H1 (cell line): ENCODE measurements at regions not wholly inside any gene's neighbourhood (a gene's known extent, or its start where the extent isn't known, plus 50 kb on each side); places are given as distances from the start of the nearest gene placed in this dataset.

Source experiments
- CTCF ChIA-PET: fragments of 300-600 bp; sonication (Branson Sonifier 250); formaldehyde crosslinking; loops from one replicate; lab custom pipeline; 2021; ENCODE audit not compliant: partially characterized antibody; lab: Charles Lee
- POLR2A ChIA-PET: fragments of 300-600 bp; sonication (Branson Sonifier 250); formaldehyde crosslinking; loops from one replicate; lab custom pipeline; 2021; ENCODE audit warnings: inconsistent platforms; ENCODE audit not compliant: partially characterized antibody; lab: Charles Lee
- DNase-seq, 2 experiments: peaks; one replicate each; pipeline versions ENCODE4 v3.0.0 to v3.0.0-alpha.2; 2010 to 2022; ENCODE audit warnings: low spot score in 2 of 2, low read depth in 1 of 2, mixed read lengths in 1 of 2
- FAIRE-seq: peaks from 2 replicates; lab custom pipeline; 2011; peaks lifted over from hg19 to GRCh38; lab: Jason Lieb, UNC
- H2AFZ ChIP-seq: 2 replicates; pipeline ENCODE4 v1.8.1; 2012; ENCODE audit warnings: low read length, inconsistent platforms
- H2AK5ac ChIP-seq: 2 replicates; pipeline ENCODE4 v1.6.1; 2013; ENCODE audit warnings: low read depth, low read length
- H2BK120ac ChIP-seq: replicated peaks from 2 replicates; pipeline ENCODE3; 2013; ENCODE audit warnings: low read depth, low read length, inconsistent platforms
- H2BK12ac ChIP-seq: 2 replicates; pipeline ENCODE4 v1.6.1; 2013; ENCODE audit warnings: low read depth, low read length
- H2BK15ac ChIP-seq: 2 replicates; pipeline ENCODE4 v1.6.1; 2013; ENCODE audit warnings: low read length
- H2BK20ac ChIP-seq: 2 replicates; pipeline ENCODE4 v1.6.1; 2013; ENCODE audit warnings: low read length
- H2BK5ac ChIP-seq: 2 replicates; pipeline ENCODE4 v1.6.1; 2013; ENCODE audit warnings: low read depth, low read length
- H3K14ac ChIP-seq: 2 replicates; pipeline ENCODE4 v1.6.1; 2013; ENCODE audit warnings: inconsistent platforms; ENCODE audit not compliant: insufficient read length
- H3K18ac ChIP-seq: 2 replicates; pipeline ENCODE4 v1.6.1; 2013; ENCODE audit warnings: low read length; ENCODE audit errors: extremely low read depth
- H3K23ac ChIP-seq: 2 replicates; pipeline ENCODE4 v1.6.1; 2013; ENCODE audit warnings: inconsistent platforms; ENCODE audit not compliant: insufficient read length
- H3K23me2 ChIP-seq: 2 replicates; pipeline ENCODE4 v1.6.1; 2013; ENCODE audit warnings: low read depth, low read length
- H3K27ac ChIP-seq: 2 replicates; pipeline ENCODE4 v1.6.1; 2011; ENCODE audit warnings: low read depth, low read length, inconsistent platforms
- H3K27me3 ChIP-seq, 4 experiments: replicated peaks in 1 of 4; 1 replicate in 1 of 4; 2 replicates in 3 of 4; pipeline versions ENCODE4 v1.6.1 to v1.8.1; 2011 to 2013; ENCODE audit warnings: low read length in 3 of 4, mild to moderate bottlenecking in 3 of 4, inconsistent platforms in 2 of 4, mixed read lengths in 2 of 4, moderate library complexity in 1 of 4; ENCODE audit not compliant: control insufficient read depth in 3 of 4, insufficient read depth in 3 of 4; ENCODE audit errors: extremely low read depth in 1 of 4
- H3K36me3 ChIP-seq, 4 experiments: 2 replicates each; pipeline versions ENCODE4 v1.6.1 to v1.8.1; 2011 to 2013; ENCODE audit warnings: mild to moderate bottlenecking in 4 of 4, low read length in 3 of 4, moderate library complexity in 2 of 4, control low read depth in 1 of 4, inconsistent platforms in 1 of 4; ENCODE audit not compliant: insufficient read depth in 4 of 4, control insufficient read depth in 2 of 4
- H3K4ac ChIP-seq: replicated peaks from 2 replicates; pipeline ENCODE3; 2013; ENCODE audit warnings: low read length, low read depth, mixed read lengths, inconsistent platforms; ENCODE audit not compliant: insufficient read length
- H3K4me1 ChIP-seq, 4 experiments: replicated peaks in 1 of 4; 1 replicate in 1 of 4; 2 replicates in 3 of 4; pipeline versions ENCODE4 v1.6.1 to v1.8.1; 2011 to 2013; ENCODE audit warnings: low read length in 3 of 4, inconsistent platforms in 2 of 4, mixed read lengths in 1 of 4; ENCODE audit not compliant: insufficient read depth in 4 of 4, control insufficient read depth in 3 of 4
- H3K4me2 ChIP-seq, 2 experiments: 2 replicates each; pipeline versions ENCODE4 v1.6.1 to v1.8.1; 2011 to 2013; ENCODE audit warnings: low read depth in 2 of 2, low read length in 2 of 2, control low read depth in 1 of 2, inconsistent platforms in 1 of 2, mild to moderate bottlenecking in 1 of 2; ENCODE audit not compliant: insufficient read depth in 1 of 2
- H3K4me3 ChIP-seq, 4 experiments: fragments of 200-600, 300-600 bp in 1 of 4; sonication (generic), shearing (Covaris generic), sonication (Bioruptor Twin) in 1 of 4; 2 replicates each; pipeline versions ENCODE4 v1.5.1 to v1.8.1; 2011 to 2016; ENCODE audit warnings: low read length in 4 of 4, low read depth in 3 of 4, control low read depth in 2 of 4, inconsistent platforms in 2 of 4, mild to moderate bottlenecking in 2 of 4, mixed read lengths in 1 of 4, moderate library complexity in 1 of 4; ENCODE audit not compliant: insufficient read depth in 2 of 4; ENCODE audit errors: extremely low read depth in 1 of 4
- H3K56ac ChIP-seq: replicated peaks from 2 replicates; pipeline ENCODE3; 2013; ENCODE audit warnings: low read depth, mild to moderate bottlenecking, mixed read lengths, low read length, inconsistent platforms; ENCODE audit not compliant: insufficient read length
- H3K79me1 ChIP-seq: 2 replicates; pipeline ENCODE4 v1.6.1; 2013; ENCODE audit warnings: low read depth, low read length, control low read depth
- H3K79me2 ChIP-seq, 2 experiments: 2 replicates each; pipeline versions ENCODE4 v1.6.1 to v1.8.1; 2012 to 2013; ENCODE audit warnings: low read length in 2 of 2, mild to moderate bottlenecking in 2 of 2, inconsistent platforms in 1 of 2; ENCODE audit not compliant: insufficient read depth in 2 of 2, control insufficient read depth in 1 of 2
- H3K9ac ChIP-seq, 4 experiments: replicated peaks in 1 of 4; 1 replicate in 1 of 4; 2 replicates in 3 of 4; pipeline versions ENCODE4 v1.6.1 to v1.8.1; 2011 to 2013; ENCODE audit warnings: low read depth in 3 of 4, low read length in 3 of 4, control low read depth in 2 of 4, mild to moderate bottlenecking in 2 of 4, moderate library complexity in 2 of 4, inconsistent platforms in 1 of 4; ENCODE audit errors: extremely low read depth in 1 of 4
- H3K9me3 ChIP-seq, 2 experiments: 2 replicates each; pipeline versions ENCODE4 v1.6.1 to v1.8.1; 2012 to 2013; ENCODE audit warnings: mild to moderate bottlenecking in 2 of 2, moderate library complexity in 2 of 2, control low read depth in 1 of 2, inconsistent platforms in 1 of 2, low read depth in 1 of 2, low read length in 1 of 2, mixed read lengths in 1 of 2; ENCODE audit not compliant: insufficient read depth in 2 of 2
- H4K20me1 ChIP-seq, 2 experiments: replicated peaks in 1 of 2; 2 replicates each; pipeline versions ENCODE3 to v1.8.1; 2011 to 2013; ENCODE audit warnings: inconsistent platforms in 2 of 2, low read length in 2 of 2, mild to moderate bottlenecking in 1 of 2; ENCODE audit not compliant: insufficient read depth in 2 of 2, control insufficient read depth in 1 of 2
- H4K5ac ChIP-seq: 2 replicates; pipeline ENCODE4 v1.6.1; 2013; ENCODE audit warnings: low read length, low read depth, mixed read lengths, inconsistent platforms; ENCODE audit not compliant: insufficient read length
- H4K8ac ChIP-seq: 2 replicates; pipeline ENCODE4 v1.8.0; 2013; ENCODE audit warnings: mild to moderate bottlenecking, moderate library complexity, low read length, inconsistent platforms; ENCODE audit not compliant: insufficient read depth; ENCODE audit errors: extremely low read depth
- H4K91ac ChIP-seq: replicated peaks from 2 replicates; pipeline ENCODE3; 2013; ENCODE audit warnings: low read length, mixed read lengths, inconsistent platforms; ENCODE audit not compliant: insufficient read length
- GTF2F1 ChIP-seq: IDR thresholded peaks from 2 replicates; pipeline ENCODE4 v1.6.1; 2012; ENCODE audit warnings: low read depth, low read length, improper control_type of control experiment, borderline replicate concordance
- NRF1 ChIP-seq: IDR thresholded peaks from 2 replicates; pipeline ENCODE4 v1.6.1; 2011; ENCODE audit warnings: mild to moderate bottlenecking, low read depth, low read length, improper control_type of control experiment
- SP2 ChIP-seq: IDR thresholded peaks from 2 replicates; pipeline ENCODE4 v1.6.1; 2012; ENCODE audit warnings: mild to moderate bottlenecking, low read length, inconsistent platforms
- SUZ12 ChIP-seq: fragments of 200-600 bp; sonication (generic); IDR thresholded peaks from 2 replicates; pipeline ENCODE4 v1.6.1; 2012; ENCODE audit warnings: mild to moderate bottlenecking, inconsistent platforms, low read length, moderate library complexity, mixed read lengths
- WGBS, 2 experiments: shearing (Covaris generic) in 1 of 2; methylation state at CpG; one replicate each; pipeline versions ENCODE4 v1.1.6 to v1.1.7; 2013 to 2015; ENCODE audit warnings: low lambda C conversion rate in 2 of 2, mixed read lengths in 2 of 2, inconsistent platforms in 1 of 2, low coverage in 1 of 2, missing lambda C conversion rate in 1 of 2; ENCODE audit not compliant: insufficient replicate concordance in 2 of 2, insufficient coverage in 1 of 2, insufficient read length in 1 of 2; ENCODE audit errors: extremely low coverage in 1 of 2, missing lambda C conversion rate in 1 of 2; 5-methylcytosine and 5-hydroxymethylcytosine counted together
- TF ChIP-seq, protein P1 (sequence below): IDR thresholded peaks from 2 replicates; pipeline ENCODE4 v1.6.1; 2011; ENCODE audit warnings: low read depth, mild to moderate bottlenecking, low read length; ENCODE audit not compliant: insufficient read depth

DNA sequence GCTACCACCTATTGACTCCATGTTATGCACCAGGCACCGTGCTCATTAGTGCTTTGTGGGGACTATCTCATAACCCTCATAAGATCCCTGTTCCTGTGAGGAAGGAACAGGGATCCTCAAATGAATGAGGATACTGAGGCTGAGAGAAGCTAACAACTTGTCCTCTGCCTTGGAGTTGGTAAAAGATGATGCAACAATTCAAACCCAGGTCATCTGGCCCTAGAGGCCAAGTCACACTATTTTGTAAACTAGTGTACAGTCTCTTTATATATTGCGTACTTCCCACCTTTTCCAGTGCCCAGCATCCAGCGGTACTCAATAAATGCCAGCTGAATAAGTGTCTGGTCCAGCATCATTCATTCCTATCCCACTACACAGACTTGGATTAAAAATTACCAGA, 92.6 kb downstream of the RCN1 start:
- Histone ChIP-seq H2BK5ac (no peak overlapping the region), H2BK15ac (no peak overlapping the region), H3K79me1 (no peaks in the 10 kb centered on the region), H3K9me3 (no peaks in the 10 kb centered on the region), H2BK120ac (no peak overlapping the region), H3K27ac (no peak overlapping the region), H4K8ac (no peak overlapping the region), H3K14ac (no peak overlapping the region), H2AK5ac (no peak overlapping the region), H3K4me3 (no peak overlapping the region), H2AFZ (no peak overlapping the region), H2BK12ac (no peak overlapping the region), H4K20me1 (no peaks in the 10 kb centered on the region), H3K79me2 (no peaks in the 10 kb centered on the region), H3K23ac (no peak overlapping the region), H4K91ac (no peak overlapping the region), H3K36me3 (no peaks in the 10 kb centered on the region), H3K23me2 (peaks cover 2% of the 10 kb centered on the region; the same call in 1 of the 2 replicates), H3K56ac (no peak overlapping the region), H3K9ac (no peak overlapping the region), H4K5ac (no peak overlapping the region), H3K27me3 (no peaks in the 10 kb centered on the region), H3K18ac (no peak overlapping the region), H3K4me2 (no peak overlapping the region), H3K4me1 (no peaks in the 10 kb centered on the region), H2BK20ac (no peak overlapping the region), H3K4ac (no peak overlapping the region)
- POLR2A ChIA-PET: no interaction called here
- FAIRE-seq: no peak
- WGBS, 2 experiments: 90% methylated on average over 3 of the region's 3 CpGs; no CpG with 5 or more reads in 1 of the 2 experiments
- CTCF ChIA-PET: interaction anchor here (0.8 to 2.0 kb wide), 4 partner anchors 8 to 131 kb away, joined by 3 to 9 read pairs (median 3); no protein-coding TSS in a partner anchor
- DNase-seq: no peak
- TF ChIP-seq, protein P1, sequence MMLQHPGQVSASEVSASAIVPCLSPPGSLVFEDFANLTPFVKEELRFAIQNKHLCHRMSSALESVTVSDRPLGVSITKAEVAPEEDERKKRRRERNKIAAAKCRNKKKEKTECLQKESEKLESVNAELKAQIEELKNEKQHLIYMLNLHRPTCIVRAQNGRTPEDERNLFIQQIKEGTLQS: no peak
- no peak for TF ChIP-seq NRF1
- TF ChIP-seq SP2: no peak
- no peak for TF ChIP-seq GTF2F1
- TF ChIP-seq SUZ12: no peak
